Ishikawa (cell line): ENCODE measurements at regions not wholly inside any gene's neighbourhood (a gene's known extent, or its start where the extent isn't known, plus 50 kb on each side); places are given as distances from the start of the nearest gene placed in this dataset.

Experiments used
- CEBPB ChIP-seq: IDR thresholded peaks from 2 replicates; pipeline ENCODE4 v1.6.1; 2012
- CREB1 ChIP-seq: IDR thresholded peaks from 2 replicates; pipeline ENCODE4 v1.6.1; 2012; ENCODE audit warnings: low read depth
- EGR1 ChIP-seq: IDR thresholded peaks from 2 replicates; pipeline ENCODE4 v1.6.1; 2012
- EP300 ChIP-seq: IDR thresholded peaks from 2 replicates; pipeline ENCODE4 v1.6.1; 2012; ENCODE audit warnings: borderline replicate concordance
- FOXM1 ChIP-seq: IDR thresholded peaks from 2 replicates; pipeline ENCODE4 v1.6.1; 2012; ENCODE audit warnings: low read depth, borderline replicate concordance
- MAX ChIP-seq: IDR thresholded peaks from 2 replicates; pipeline ENCODE4 v1.6.1; 2012
- NFIC ChIP-seq: IDR thresholded peaks from 2 replicates; pipeline ENCODE4 v1.6.1; 2012
- RAD21 ChIP-seq: IDR thresholded peaks from 2 replicates; pipeline ENCODE4 v1.6.1; 2012; ENCODE audit warnings: low read depth
- TAF1 ChIP-seq: IDR thresholded peaks from 2 replicates; pipeline ENCODE4 v1.6.1; 2012; ENCODE audit warnings: low read depth, mild to moderate bottlenecking
- TCF12 ChIP-seq: IDR thresholded peaks from 2 replicates; pipeline ENCODE4 v1.6.1; 2012; ENCODE audit warnings: low read depth
- TEAD4 ChIP-seq: IDR thresholded peaks from 2 replicates; pipeline ENCODE4 v1.6.1; 2012
- YY1 ChIP-seq: IDR thresholded peaks from 2 replicates; pipeline ENCODE4 v1.6.1; 2012; ENCODE audit warnings: low read depth
- ZBTB7A ChIP-seq: IDR thresholded peaks from 2 replicates; pipeline ENCODE4 v1.6.1; 2012; ENCODE audit warnings: low read depth
- TF ChIP-seq, protein P1 (sequence below): IDR thresholded peaks from 2 replicates; pipeline ENCODE4 v1.6.1; 2012; ENCODE audit warnings: low read depth, mild to moderate bottlenecking
- TF ChIP-seq, protein P2 (sequence below): IDR thresholded peaks from 2 replicates; pipeline ENCODE4 v1.6.1; 2012

GRCh38 chr7:24212073-24212472, 71.9 kb upstream of the NPY start:
- TF ChIP-seq TEAD4, result no peak

- no peak for TF ChIP-seq EP300
- TF ChIP-seq NFIC, result no peak
- no peak for TF ChIP-seq TEAD4
- no peak for TF ChIP-seq EGR1
- TF ChIP-seq MAX, result no peak
- TF ChIP-seq, protein P1, sequence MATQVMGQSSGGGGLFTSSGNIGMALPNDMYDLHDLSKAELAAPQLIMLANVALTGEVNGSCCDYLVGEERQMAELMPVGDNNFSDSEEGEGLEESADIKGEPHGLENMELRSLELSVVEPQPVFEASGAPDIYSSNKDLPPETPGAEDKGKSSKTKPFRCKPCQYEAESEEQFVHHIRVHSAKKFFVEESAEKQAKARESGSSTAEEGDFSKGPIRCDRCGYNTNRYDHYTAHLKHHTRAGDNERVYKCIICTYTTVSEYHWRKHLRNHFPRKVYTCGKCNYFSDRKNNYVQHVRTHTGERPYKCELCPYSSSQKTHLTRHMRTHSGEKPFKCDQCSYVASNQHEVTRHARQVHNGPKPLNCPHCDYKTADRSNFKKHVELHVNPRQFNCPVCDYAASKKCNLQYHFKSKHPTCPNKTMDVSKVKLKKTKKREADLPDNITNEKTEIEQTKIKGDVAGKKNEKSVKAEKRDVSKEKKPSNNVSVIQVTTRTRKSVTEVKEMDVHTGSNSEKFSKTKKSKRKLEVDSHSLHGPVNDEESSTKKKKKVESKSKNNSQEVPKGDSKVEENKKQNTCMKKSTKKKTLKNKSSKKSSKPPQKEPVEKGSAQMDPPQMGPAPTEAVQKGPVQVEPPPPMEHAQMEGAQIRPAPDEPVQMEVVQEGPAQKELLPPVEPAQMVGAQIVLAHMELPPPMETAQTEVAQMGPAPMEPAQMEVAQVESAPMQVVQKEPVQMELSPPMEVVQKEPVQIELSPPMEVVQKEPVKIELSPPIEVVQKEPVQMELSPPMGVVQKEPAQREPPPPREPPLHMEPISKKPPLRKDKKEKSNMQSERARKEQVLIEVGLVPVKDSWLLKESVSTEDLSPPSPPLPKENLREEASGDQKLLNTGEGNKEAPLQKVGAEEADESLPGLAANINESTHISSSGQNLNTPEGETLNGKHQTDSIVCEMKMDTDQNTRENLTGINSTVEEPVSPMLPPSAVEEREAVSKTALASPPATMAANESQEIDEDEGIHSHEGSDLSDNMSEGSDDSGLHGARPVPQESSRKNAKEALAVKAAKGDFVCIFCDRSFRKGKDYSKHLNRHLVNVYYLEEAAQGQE, result no peak
- no peak for TF ChIP-seq FOXM1
- no peak for TF ChIP-seq TAF1
- no peak for TF ChIP-seq RAD21
- no peak for TF ChIP-seq CREB1
- TF ChIP-seq CEBPB, result no peak
- TF ChIP-seq, protein P2, sequence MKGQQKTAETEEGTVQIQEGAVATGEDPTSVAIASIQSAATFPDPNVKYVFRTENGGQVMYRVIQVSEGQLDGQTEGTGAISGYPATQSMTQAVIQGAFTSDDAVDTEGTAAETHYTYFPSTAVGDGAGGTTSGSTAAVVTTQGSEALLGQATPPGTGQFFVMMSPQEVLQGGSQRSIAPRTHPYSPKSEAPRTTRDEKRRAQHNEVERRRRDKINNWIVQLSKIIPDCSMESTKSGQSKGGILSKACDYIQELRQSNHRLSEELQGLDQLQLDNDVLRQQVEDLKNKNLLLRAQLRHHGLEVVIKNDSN, result no peak
- no peak for TF ChIP-seq TCF12
- no peak for TF ChIP-seq ZBTB7A
- TF ChIP-seq YY1, result no peak
Observed at GRCh38 chr7:24213311-24213710, 70.7 kb upstream of the NPY start.

DNA sequence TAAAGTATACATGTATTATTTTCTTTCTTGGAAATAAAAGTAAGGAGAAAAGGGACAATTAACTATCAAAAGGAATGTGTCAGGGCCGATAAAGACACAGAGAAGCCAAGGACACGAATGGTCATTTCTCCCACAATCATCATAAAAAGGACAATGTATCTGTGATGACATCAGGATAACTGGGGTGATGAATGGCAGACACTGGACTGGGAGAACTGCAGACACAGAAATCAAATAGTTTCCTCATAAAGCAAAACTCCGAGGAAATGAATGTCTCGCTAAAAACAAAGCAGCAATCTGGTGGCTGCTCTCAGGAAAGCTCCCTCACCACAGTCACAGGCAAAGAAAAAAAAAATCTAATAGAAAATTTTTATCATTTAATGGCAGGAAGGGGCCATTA, 69.3 kb upstream of the NPY start:
- TF ChIP-seq FOXM1, result no peak

DNA sequence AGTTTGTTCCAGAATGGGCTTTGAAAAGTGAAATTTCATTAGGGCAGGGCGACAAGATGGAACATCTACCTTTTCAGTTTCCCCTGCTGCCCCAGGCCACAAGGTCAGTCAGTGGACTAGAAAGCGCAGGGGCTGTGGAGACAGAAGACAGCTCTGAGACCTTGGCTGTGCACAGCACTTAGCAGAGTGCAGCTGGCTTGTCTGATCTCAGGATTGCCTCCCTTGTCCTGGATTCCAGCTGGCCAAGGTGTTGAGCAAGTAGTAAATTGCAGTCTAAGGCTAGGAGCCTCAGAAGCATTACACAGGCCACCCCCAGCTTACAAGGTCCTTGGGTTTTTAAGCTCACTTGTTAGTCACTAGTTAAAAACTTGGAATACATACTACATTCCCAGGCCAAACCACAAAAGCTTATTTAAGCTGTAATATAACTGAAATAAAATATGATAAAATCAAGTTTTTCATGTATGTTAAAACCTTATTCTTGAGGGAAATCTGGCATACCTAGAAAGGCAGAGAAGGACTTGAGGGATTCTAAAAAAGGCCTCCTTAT, 67.3 kb upstream of the NPY start:
- no peak for TF ChIP-seq TCF12
- TF ChIP-seq EGR1, result no peak
- TF ChIP-seq CREB1, result no peak
- no peak for TF ChIP-seq YY1
- TF ChIP-seq EP300, result no peak
- TF ChIP-seq ZBTB7A, result no peak
- TF ChIP-seq, protein P1, result no peak
- no peak for TF ChIP-seq MAX
- TF ChIP-seq RAD21, result no peak
- no peak for TF ChIP-seq CEBPB
- no peak for TF ChIP-seq NFIC
- no peak for TF ChIP-seq TAF1
- TF ChIP-seq FOXM1, result no peak
- TF ChIP-seq TEAD4, result no peak
- TF ChIP-seq, protein P2, result no peak

GRCh38 chr7:24221500-24221899, 62.5 kb upstream of the NPY start:
- TF ChIP-seq TEAD4 (no peak), NFIC (no peak), TAF1 (no peak), TCF12 (no peak)

- TF ChIP-seq TEAD4 (no peak), EP300 (no peak), CEBPB (no peak), RAD21 (no peak), ZBTB7A (no peak), EGR1 (no peak), TCF12 (no peak)
- TF ChIP-seq, protein P1, result no peak
Observed at GRCh38 chr7:24227068-24227467, 56.9 kb upstream of the NPY start.
